ENCODE measurements at regions not wholly inside any gene's neighbourhood (a gene's known extent, or its start where the extent isn't known, plus 50 kb on each side); places are given as distances from the start of the nearest gene placed in this dataset.

DNA sequence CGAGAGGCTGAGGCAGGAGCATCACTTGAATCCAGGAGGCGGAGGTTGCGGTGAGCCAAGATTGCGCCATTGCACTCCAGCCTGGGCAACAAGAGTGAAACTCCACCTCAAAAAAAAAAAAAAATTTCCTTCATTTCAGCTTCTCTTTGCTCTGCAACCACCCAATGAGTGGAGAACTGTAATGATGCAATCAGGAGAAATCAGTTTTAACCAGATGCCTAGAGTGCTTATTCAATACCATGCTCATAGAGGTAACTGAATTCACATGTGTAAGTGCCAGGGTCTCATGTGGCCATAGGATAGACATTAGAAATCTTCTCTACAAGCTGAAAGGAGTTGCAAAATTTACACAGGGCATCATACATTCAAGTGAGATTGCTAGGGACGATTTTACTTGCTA lies 70.6 kb downstream of the HMHB1 start:
- Histone ChIP-seq H3K4me3 (no peak overlapping the region), H3K36me3 (no peaks in the 10 kb centered on the region), H3K4me1 (peaks cover 0 to 9% (median 3%) of the 10 kb centered on the region in 4 donors), H3K27ac (no peak overlapping the region), H3K9me3 (no peaks in the 10 kb centered on the region), H3K27me3 (no peaks in the 10 kb centered on the region)
- in situ Hi-C loops (cut with MboI; ENCODE audit: low pct_ligation_motif_present in 1 of 4, low pct_unique_long_range_greater_than_20kb in 1 of 4, low sequenced_read_pairs in 3 of 4) (no loop called here), intact Hi-C loops (cut with DNase I; ENCODE audit: low total_unique reads) (no loop called here)
- 60 to 89% methylated on average over 1 to 5 of the region's 5 CpGs for WGBS, 2 donors (ENCODE audit: low coverage in 1 of 2)
- TF ChIP-seq POLR2AphosphoS5 (IDR thresholded peaks at IDR 0.05) (no peak), EP300 (IDR thresholded peaks at IDR 0.05; ENCODE audit: low read depth) (no peak), POLR2A (IDR thresholded peaks at IDR 0.05) (no peak)
- TF ChIP-seq, protein P1, sequence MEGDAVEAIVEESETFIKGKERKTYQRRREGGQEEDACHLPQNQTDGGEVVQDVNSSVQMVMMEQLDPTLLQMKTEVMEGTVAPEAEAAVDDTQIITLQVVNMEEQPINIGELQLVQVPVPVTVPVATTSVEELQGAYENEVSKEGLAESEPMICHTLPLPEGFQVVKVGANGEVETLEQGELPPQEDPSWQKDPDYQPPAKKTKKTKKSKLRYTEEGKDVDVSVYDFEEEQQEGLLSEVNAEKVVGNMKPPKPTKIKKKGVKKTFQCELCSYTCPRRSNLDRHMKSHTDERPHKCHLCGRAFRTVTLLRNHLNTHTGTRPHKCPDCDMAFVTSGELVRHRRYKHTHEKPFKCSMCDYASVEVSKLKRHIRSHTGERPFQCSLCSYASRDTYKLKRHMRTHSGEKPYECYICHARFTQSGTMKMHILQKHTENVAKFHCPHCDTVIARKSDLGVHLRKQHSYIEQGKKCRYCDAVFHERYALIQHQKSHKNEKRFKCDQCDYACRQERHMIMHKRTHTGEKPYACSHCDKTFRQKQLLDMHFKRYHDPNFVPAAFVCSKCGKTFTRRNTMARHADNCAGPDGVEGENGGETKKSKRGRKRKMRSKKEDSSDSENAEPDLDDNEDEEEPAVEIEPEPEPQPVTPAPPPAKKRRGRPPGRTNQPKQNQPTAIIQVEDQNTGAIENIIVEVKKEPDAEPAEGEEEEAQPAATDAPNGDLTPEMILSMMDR (IDR thresholded peaks at IDR 0.05), result no peak
- no peak for DNase-seq

DNA sequence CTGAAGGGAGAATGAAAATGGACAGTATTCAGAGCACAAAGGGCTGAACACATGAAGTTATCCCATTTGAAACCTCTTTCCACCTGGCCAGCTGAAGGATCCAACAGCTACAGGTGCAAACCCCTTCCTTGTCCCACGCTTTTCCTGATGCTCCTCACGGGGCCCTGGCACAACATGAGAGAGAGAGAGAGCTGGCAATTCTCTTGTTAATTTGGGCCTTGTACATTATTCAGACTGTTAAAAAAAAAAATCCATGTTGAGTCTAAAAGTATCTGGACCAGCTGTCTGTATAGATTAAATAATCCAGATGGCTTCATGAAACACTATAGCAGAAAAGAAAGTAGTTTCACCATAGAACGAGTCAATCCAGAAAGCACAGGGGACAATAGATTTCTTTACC lies 74.1 kb downstream of the HMHB1 start:
- no peaks in the 10 kb centered on the region for H3K27me3 ChIP-seq
- H3K36me3 ChIP-seq, result no peaks in the 10 kb centered on the region
- H3K4me3 ChIP-seq, result no peak overlapping the region
- DNase-seq, result no peak
- 71 to 75% methylated on average over 3 of the region's 3 CpGs for WGBS, 2 donors (ENCODE audit: low coverage in 1 of 2)
- no peaks in the 10 kb centered on the region for H3K9me3 ChIP-seq
- intact Hi-C loops (cut with DNase I; ENCODE audit: low total_unique reads) (no loop called here), in situ Hi-C loops (cut with MboI; ENCODE audit: low pct_ligation_motif_present in 1 of 4, low pct_unique_long_range_greater_than_20kb in 1 of 4, low sequenced_read_pairs in 3 of 4) (no loop called here)
- H3K4me1 ChIP-seq, result peaks cover 0 to 18% (median 6%) of the 10 kb centered on the region in 4 donors
- no peak overlapping the region for H3K27ac ChIP-seq
- TF ChIP-seq POLR2AphosphoS5 (IDR thresholded peaks at IDR 0.05), result no peak
- TF ChIP-seq EP300 (IDR thresholded peaks at IDR 0.05; ENCODE audit: low read depth), result no peak
- no peak for TF ChIP-seq POLR2A (IDR thresholded peaks at IDR 0.05)
- TF ChIP-seq, protein P1 (IDR thresholded peaks at IDR 0.05), result no peak

DNA sequence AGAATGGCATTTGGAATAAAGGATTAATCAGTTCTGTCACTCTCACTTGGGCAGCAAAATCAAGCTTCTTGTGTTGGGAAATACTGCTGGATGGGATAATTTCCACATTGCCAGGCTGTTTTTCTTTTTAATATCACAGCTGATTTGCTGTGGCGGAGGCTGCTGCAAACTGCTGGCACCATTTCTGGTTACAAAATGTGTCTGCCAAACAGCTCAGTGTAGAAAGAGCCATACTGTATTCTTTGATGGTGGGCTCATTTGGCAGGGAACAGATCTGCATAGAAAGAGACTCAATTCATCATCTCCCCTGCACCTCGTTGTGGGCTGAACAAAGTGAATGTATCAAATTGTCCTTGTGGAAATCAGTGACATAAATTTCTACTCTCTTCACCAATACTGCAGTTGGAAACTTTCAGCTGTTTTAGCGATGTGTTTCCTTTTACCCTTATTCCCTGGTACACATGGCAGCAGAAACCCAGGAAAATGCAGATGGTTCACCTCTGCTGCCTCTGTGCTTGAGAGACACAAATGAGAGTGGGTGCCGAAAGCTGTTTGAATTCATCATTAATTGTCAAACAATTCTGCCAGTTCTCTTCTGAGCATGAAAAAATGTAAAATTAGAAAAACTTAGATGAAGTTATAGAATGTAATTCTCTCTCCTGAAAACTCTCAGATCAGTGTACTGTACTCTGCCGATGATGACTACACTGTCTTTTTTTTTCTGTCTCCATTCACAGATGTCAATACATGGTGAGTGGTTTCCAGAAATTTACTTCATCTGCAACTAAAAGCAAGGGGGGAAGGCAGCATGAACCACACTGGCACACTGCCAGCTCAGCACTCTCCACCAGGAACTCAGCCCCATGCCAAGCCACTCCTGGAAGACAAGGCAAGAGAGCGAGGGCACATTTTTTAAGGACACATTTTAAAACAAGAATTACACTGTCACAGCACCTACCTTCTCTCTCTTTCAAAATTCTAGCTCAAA lies 75.0 kb downstream of the HMHB1 start:
- no peak for TF ChIP-seq POLR2A (IDR thresholded peaks at IDR 0.05)

DNA sequence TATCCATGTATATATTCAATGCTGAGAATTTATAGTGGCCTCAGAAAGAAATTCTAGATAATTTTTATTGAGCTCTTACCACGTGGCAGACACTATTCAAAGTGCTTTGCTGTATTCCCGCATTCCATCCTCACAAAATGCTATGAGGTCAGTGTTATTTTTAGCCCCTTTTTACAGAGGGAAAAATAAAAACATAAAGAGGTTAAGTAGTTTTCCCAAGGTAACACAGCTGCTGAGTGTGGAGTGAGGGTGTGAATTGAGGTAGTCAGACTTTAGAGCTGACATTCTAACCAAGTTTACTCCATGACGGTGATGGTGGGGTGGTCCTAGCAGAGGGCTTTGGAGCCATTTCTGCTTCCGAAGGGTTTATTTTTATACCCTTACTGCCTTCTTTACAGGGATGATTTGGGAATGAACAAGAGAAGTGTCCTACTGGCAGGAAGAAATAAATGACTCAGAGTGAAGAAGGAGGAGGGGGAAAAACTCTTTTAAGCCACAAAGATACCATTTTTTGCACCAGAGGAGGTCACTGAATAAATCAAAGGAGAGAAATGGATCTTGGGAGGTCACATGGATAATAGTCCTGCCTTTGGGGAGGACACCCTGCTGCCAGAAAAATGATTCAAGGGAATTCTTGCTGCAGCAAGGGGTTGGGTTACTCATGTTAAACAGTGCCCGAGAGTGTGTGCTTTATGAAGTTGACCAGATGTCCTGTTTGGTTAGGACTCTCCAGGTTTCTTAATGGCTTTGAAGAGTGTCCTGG lies 76.1 kb downstream of the HMHB1 start:
- Histone ChIP-seq H3K4me3 (no peak overlapping the region), H3K36me3 (no peaks in the 10 kb centered on the region), H3K9me3 (no peaks in the 10 kb centered on the region), H3K27ac (peak overlapping the region in 1 of 4 donors; percentile 17), H3K27me3 (no peaks in the 10 kb centered on the region), H3K4me1 (peaks cover 0 to 18% (median 6%) of the 10 kb centered on the region in 4 donors)
- WGBS, 2 donors (ENCODE audit: low coverage in 1 of 2), result 54 to 59% methylated on average over 5 of the region's 5 CpGs
- no peak for DNase-seq
- in situ Hi-C loops (cut with MboI; ENCODE audit: low pct_ligation_motif_present in 1 of 4, low pct_unique_long_range_greater_than_20kb in 1 of 4, low sequenced_read_pairs in 3 of 4) (no loop called here), intact Hi-C loops (cut with DNase I; ENCODE audit: low total_unique reads) (no loop called here)
- TF ChIP-seq EP300 (IDR thresholded peaks at IDR 0.05; ENCODE audit: low read depth) (no peak), POLR2A (IDR thresholded peaks at IDR 0.05) (no peak), POLR2AphosphoS5 (IDR thresholded peaks at IDR 0.05) (no peak)
- TF ChIP-seq, protein P1 (IDR thresholded peaks at IDR 0.05), result no peak

More for the DNA sequence above, 75.0 kb downstream of the HMHB1 start:
- Histone ChIP-seq H3K9me3 (no peaks in the 10 kb centered on the region), H3K27me3 (no peaks in the 10 kb centered on the region), H3K27ac (peak overlapping the region in 1 of 4 donors; percentile 17), H3K4me1 (peaks cover 0 to 18% (median 6%) of the 10 kb centered on the region in 4 donors), H3K4me3 (no peak overlapping the region), H3K36me3 (no peaks in the 10 kb centered on the region)
- in situ Hi-C loops (cut with MboI; ENCODE audit: low pct_ligation_motif_present in 1 of 4, low pct_unique_long_range_greater_than_20kb in 1 of 4, low sequenced_read_pairs in 3 of 4) (no loop called here), intact Hi-C loops (cut with DNase I; ENCODE audit: low total_unique reads) (no loop called here)
- no peak for DNase-seq
- WGBS, 2 donors (ENCODE audit: low coverage in 1 of 2), result 61 to 67% methylated on average over 6 of the region's 6 CpGs
